Left ventricle myocardium superior (tissue), 1 donor: ENCODE measurements at regions not wholly inside any gene's neighbourhood (a gene's known extent, or its start where the extent isn't known, plus 50 kb on each side); places are given as distances from the start of the nearest gene placed in this dataset.
"Not testable (repeated sequence)": the region's sequence is repeated elsewhere in the genome, so short reads cannot be mapped to it uniquely, and the experiment has no call there.

Experiments used
- ATAC-seq: fragments of 200-7000 bp; cut with Tn5 transposase; one replicate; pipeline ENCODE4 v1.9.1; 2020; ENCODE audit warnings: mild to moderate bottlenecking, moderate library complexity
- DNase-seq: peaks from one replicate; pipeline ENCODE4 v3.0.0-alpha.2; 2020
- intact Hi-C: fragments of 100-400 bp; cut with micrococcal nuclease; formaldehyde crosslinking; loops from one replicate; pipeline ENCODE4 v1.11.0; 2022
- donor health status: DM: no; HTN: yes; CAD: no; lungs with severe emphysema.

GRCh38 chr3:95167748-95168147, 1104.9 kb downstream of the NSUN3 start:
- DNase-seq (no peak), ATAC-seq (no peak)
- intact Hi-C loops: no loop called here

GRCh38 chr3:95168526-95168925, 1105.7 kb downstream of the NSUN3 start:
- DNase-seq: no peak
- intact Hi-C loops: no loop called here
- ATAC-seq: no peak

- ATAC-seq: no peak
- no peak for DNase-seq
- intact Hi-C loops: no loop called here
These were observed 1109.5 kb downstream of the NSUN3 start for GRCh38 chr3:95172164-95172943.

- intact Hi-C loops: no loop called here
- no peak for DNase-seq
- ATAC-seq: no peak
These were observed 1114.2 kb downstream of the NSUN3 start for GRCh38 chr3:95177096-95177495.

GRCh38 chr3:95184038-95184437, 1121.2 kb downstream of the NSUN3 start:
- intact Hi-C loops: no loop called here
- DNase-seq: no peak
- no peak for ATAC-seq

- intact Hi-C loops: no loop called here
- no peak for ATAC-seq
- DNase-seq: no peak
These were observed 1126.5 kb downstream of the NSUN3 start for GRCh38 chr3:95189348-95189747.

GRCh38 chr3:95197661-95198060, 1134.8 kb downstream of the NSUN3 start:
- no peak for DNase-seq

GRCh38 chr3:95200384-95200783, 1137.5 kb downstream of the NSUN3 start:
- ATAC-seq (no peak), DNase-seq (no peak)
- intact Hi-C loops: no loop called here

More at GRCh38 chr3:95197661-95198060, 1134.8 kb downstream of the NSUN3 start:
- no peak for ATAC-seq
- intact Hi-C loops: no loop called here

- DNase-seq (no peak), ATAC-seq (no peak)
- intact Hi-C loops: no loop called here
These were observed 1148.0 kb downstream of the NSUN3 start for GRCh38 chr3:95210878-95211277.

GRCh38 chr3:95212117-95212516, 1149.3 kb downstream of the NSUN3 start:
- DNase-seq (no peak), ATAC-seq (no peak)
- intact Hi-C loops: no loop called here

GRCh38 chr3:95215437-95215957, 1152.6 kb downstream of the NSUN3 start:
- DNase-seq: no peak
- intact Hi-C loops: no loop called here
- ATAC-seq: no peak

GRCh38 chr3:95217661-95218060, 1154.8 kb downstream of the NSUN3 start:
- ATAC-seq (no peak), DNase-seq (no peak)
- intact Hi-C loops: no loop called here

GRCh38 chr3:95218484-95218883, 1155.6 kb downstream of the NSUN3 start:
- DNase-seq (no peak), ATAC-seq (no peak)
- intact Hi-C loops: no loop called here

GRCh38 chr3:95226437-95226836, 1163.6 kb downstream of the NSUN3 start:
- intact Hi-C loops: no loop called here
- DNase-seq (no peak), ATAC-seq (no peak)

GRCh38 chr3:95227092-95227491, 1164.2 kb downstream of the NSUN3 start:
- ATAC-seq (no peak), DNase-seq (no peak)
- intact Hi-C loops: no loop called here

- intact Hi-C loops: no loop called here
- DNase-seq: no peak
- ATAC-seq: no peak
These were observed 1165.6 kb downstream of the NSUN3 start for GRCh38 chr3:95228416-95228815.

- ATAC-seq (no peak), DNase-seq (no peak)
- intact Hi-C loops: no loop called here
These were observed 1173.1 kb downstream of the NSUN3 start for GRCh38 chr3:95235916-95236315.

GRCh38 chr3:95237783-95238182, 1174.9 kb downstream of the NSUN3 start:
- intact Hi-C loops: no loop called here
- DNase-seq (no peak), ATAC-seq (no peak)

GRCh38 chr3:95240395-95240794, 1177.5 kb downstream of the NSUN3 start:
- DNase-seq (no peak), ATAC-seq (no peak)
- intact Hi-C loops: no loop called here

GRCh38 chr3:95241256-95241655, 1178.4 kb downstream of the NSUN3 start:
- intact Hi-C loops, DNase-seq, ATAC-seq: not testable (repeated sequence)

- DNase-seq (no peak), ATAC-seq (no peak)
- intact Hi-C loops: no loop called here
These were observed 1183.6 kb downstream of the NSUN3 start for GRCh38 chr3:95246413-95246812.
